Sigmoid colon (tissue), 4 donors: ENCODE measurements at regions not wholly inside any gene's neighbourhood (a gene's known extent, or its start where the extent isn't known, plus 50 kb on each side); places are given as distances from the start of the nearest gene placed in this dataset.

ENCODE experiments used
- EP300 ChIP-seq, 4 donors: sonication (generic); formaldehyde crosslinking; IDR thresholded peaks; one replicate each; pipeline ENCODE4 v1.6.1; 2017; ENCODE audit warnings: antibody characterized with exemption in 4 of 4
- POLR2A ChIP-seq, 2 donors: fragments of 450-650 bp; IDR thresholded peaks; one replicate each; pipeline ENCODE4 v1.6.1; 2016; ENCODE audit warnings: antibody characterized with exemption in 2 of 2, mild to moderate bottlenecking in 2 of 2, moderate library complexity in 2 of 2
- POLR2AphosphoS5 ChIP-seq, 4 donors: sonication (generic); formaldehyde crosslinking; IDR thresholded peaks; one replicate each; pipeline ENCODE4 v1.6.1; 2017; ENCODE audit warnings: antibody characterized with exemption in 4 of 4
- TF ChIP-seq, protein P1 (sequence below), 4 experiments: fragments of 450-650 bp in 3 of 4; fragments of 200-600 bp in 1 of 4; IDR thresholded peaks; one replicate each; pipeline ENCODE4 v1.5.1; 2016 to 2019; ENCODE audit warnings: antibody characterized with exemption in 4 of 4, mild to moderate bottlenecking in 3 of 4, moderate library complexity in 2 of 4

DNA sequence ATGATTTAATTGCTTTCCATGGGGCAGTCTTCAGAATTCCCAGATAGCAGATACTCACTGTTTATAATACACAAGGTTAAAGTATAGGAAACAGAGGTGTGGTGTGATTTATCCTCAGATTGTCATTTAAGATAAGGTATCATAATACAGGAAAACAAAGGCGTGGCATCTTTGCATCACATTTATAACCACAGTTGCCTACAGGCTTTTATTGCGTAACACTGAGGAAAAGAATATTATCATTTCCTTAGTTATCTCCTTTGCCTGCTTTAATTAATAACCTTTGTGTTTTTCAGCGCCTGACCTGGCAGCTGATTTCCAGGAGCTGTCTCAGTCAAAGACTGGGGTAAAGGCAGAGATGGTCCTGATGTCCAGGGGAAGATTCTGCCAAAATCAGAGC is 68.8 kb downstream of the SSX7 start:
- no peak for TF ChIP-seq POLR2A (IDR thresholded peaks at IDR 0.05)
- TF ChIP-seq, protein P1, sequence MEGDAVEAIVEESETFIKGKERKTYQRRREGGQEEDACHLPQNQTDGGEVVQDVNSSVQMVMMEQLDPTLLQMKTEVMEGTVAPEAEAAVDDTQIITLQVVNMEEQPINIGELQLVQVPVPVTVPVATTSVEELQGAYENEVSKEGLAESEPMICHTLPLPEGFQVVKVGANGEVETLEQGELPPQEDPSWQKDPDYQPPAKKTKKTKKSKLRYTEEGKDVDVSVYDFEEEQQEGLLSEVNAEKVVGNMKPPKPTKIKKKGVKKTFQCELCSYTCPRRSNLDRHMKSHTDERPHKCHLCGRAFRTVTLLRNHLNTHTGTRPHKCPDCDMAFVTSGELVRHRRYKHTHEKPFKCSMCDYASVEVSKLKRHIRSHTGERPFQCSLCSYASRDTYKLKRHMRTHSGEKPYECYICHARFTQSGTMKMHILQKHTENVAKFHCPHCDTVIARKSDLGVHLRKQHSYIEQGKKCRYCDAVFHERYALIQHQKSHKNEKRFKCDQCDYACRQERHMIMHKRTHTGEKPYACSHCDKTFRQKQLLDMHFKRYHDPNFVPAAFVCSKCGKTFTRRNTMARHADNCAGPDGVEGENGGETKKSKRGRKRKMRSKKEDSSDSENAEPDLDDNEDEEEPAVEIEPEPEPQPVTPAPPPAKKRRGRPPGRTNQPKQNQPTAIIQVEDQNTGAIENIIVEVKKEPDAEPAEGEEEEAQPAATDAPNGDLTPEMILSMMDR (IDR thresholded peaks at IDR 0.05) = no peak
- no peak for TF ChIP-seq POLR2AphosphoS5 (IDR thresholded peaks at IDR 0.05)
- TF ChIP-seq EP300 (IDR thresholded peaks at IDR 0.05) = no peak
